K562 (cell line): ENCODE measurements at regions not wholly inside any gene's neighbourhood (a gene's known extent, or its start where the extent isn't known, plus 50 kb on each side); places are given as distances from the start of the nearest gene placed in this dataset.

Source experiments
- ATAC-seq: fragments of 200-7000 bp; cut with Tn5 transposase; 3 replicates; pipeline ENCODE4 v1.9.1; 2020; ENCODE audit warnings: moderate library complexity
- BruUV-seq: library from RNA; stranded (reverse); fragments of 400-500 nt; replicated peaks from 2 replicates; lab custom pipeline; 2021; lab: Mats Ljungman, UMichigan
- CTCF ChIA-PET: fragments of 300-600 bp; formaldehyde crosslinking; extraction: SDS; loops from one replicate; lab custom pipeline; 2021; ENCODE audit warnings: low intra/inter-chr PET ratio; lab: Yijun Ruan, JAX
- POLR2A ChIA-PET: fragments of 300-600, 350-650 bp; sonication (Branson Sonifier 250); formaldehyde crosslinking; extraction: SDS; loops from one replicate; lab custom pipeline; 2021; ENCODE audit warnings: antibody characterized with exemption, inconsistent platforms; lab: Yijun Ruan, JAX
- DNase-seq, 4 experiments: peaks; one replicate each; pipeline versions ENCODE4 v3.0.0 to v3.0.0-alpha.2; 2011 to 2018; ENCODE audit warnings: low spot score in 3 of 4, mixed read lengths in 3 of 4; ENCODE audit errors: extremely low read depth in 1 of 4
- FAIRE-seq: peaks from 2 replicates; lab custom pipeline; 2011; peaks lifted over from hg19 to GRCh38; lab: Jason Lieb, UNC
- H2AFZ ChIP-seq: 2 replicates; pipeline ENCODE4 v1.6.0; 2011; ENCODE audit warnings: low read depth, low read length, control low read depth, inconsistent platforms
- H3K27ac ChIP-seq: fragments of 200-600 bp; 3 replicates; pipeline ENCODE4 v1.8.0; 2011; ENCODE audit warnings: low read depth, mild to moderate bottlenecking, control low read depth, inconsistent platforms, low read length, moderate library complexity, mixed read lengths; ENCODE audit errors: extremely low read depth
- H3K27me3 ChIP-seq, 2 experiments: fragments of 300-600 bp in 1 of 2; 2 replicates in 1 of 2; 3 replicates in 1 of 2; pipeline versions ENCODE4 v1.6.0 to v1.8.0; 2011; ENCODE audit warnings: inconsistent platforms in 2 of 2, low read length in 2 of 2, mild to moderate bottlenecking in 1 of 2, mixed read lengths in 1 of 2, moderate library complexity in 1 of 2; ENCODE audit not compliant: control insufficient read depth in 2 of 2, insufficient read depth in 2 of 2
- H3K36me3 ChIP-seq: fragments of 300-600 bp; 3 replicates; pipeline ENCODE4 v1.8.0; 2011; ENCODE audit warnings: mild to moderate bottlenecking, low read length, inconsistent platforms; ENCODE audit not compliant: control insufficient read depth, insufficient read depth
- H3K4me1 ChIP-seq, 2 experiments: fragments of 200-600 bp in 1 of 2; replicated peaks in 1 of 2; 2 replicates in 1 of 2; 3 replicates in 1 of 2; pipeline versions ENCODE4 v1.5.1 to v1.8.0; 2011; ENCODE audit warnings: inconsistent platforms in 2 of 2, low read length in 2 of 2, mild to moderate bottlenecking in 1 of 2, mixed read lengths in 1 of 2, moderate library complexity in 1 of 2; ENCODE audit not compliant: control insufficient read depth in 2 of 2, insufficient read depth in 2 of 2
- H3K4me2 ChIP-seq: 2 replicates; pipeline ENCODE4 v1.6.1; 2011; ENCODE audit warnings: low read length, control low read depth, inconsistent platforms, mixed read lengths; ENCODE audit not compliant: insufficient read depth
- H3K4me3 ChIP-seq: fragments of 200-600 bp; sonication (generic), shearing (Covaris generic); 2 replicates; pipeline ENCODE4 v1.5.1; 2016; ENCODE audit warnings: control low read depth, inconsistent platforms
- H3K79me2 ChIP-seq: fragments of 200-600 bp; 3 replicates; pipeline ENCODE4 v1.8.0; 2011; ENCODE audit warnings: low read length, inconsistent platforms; ENCODE audit not compliant: control insufficient read depth, insufficient read depth
- H3K9ac ChIP-seq, 2 experiments: 2 replicates each; pipeline versions ENCODE4 v1.6.0 to v1.6.1; 2011; ENCODE audit warnings: low read depth in 2 of 2, low read length in 2 of 2, control low read depth in 1 of 2, inconsistent platforms in 1 of 2, mild to moderate bottlenecking in 1 of 2, mixed read lengths in 1 of 2; ENCODE audit not compliant: insufficient read depth in 1 of 2
- H3K9me1 ChIP-seq: one replicate; pipeline ENCODE4 v1.6.0; 2011; ENCODE audit warnings: inconsistent platforms, mild to moderate bottlenecking, low read length, moderate library complexity; ENCODE audit not compliant: control insufficient read depth, insufficient read depth
- H3K9me3 ChIP-seq: replicated peaks from 2 replicates; pipeline ENCODE4 v1.5.1; 2011; ENCODE audit warnings: low read depth, low read length, inconsistent platforms; ENCODE audit not compliant: control insufficient read depth, insufficient read depth
- H4K20me1 ChIP-seq: replicated peaks from 2 replicates; pipeline ENCODE4 v1.6.1; 2011; ENCODE audit warnings: low read length, inconsistent platforms, mixed read lengths; ENCODE audit not compliant: control insufficient read depth, insufficient read depth
- FOXK2 ChIP-seq, 2 experiments: fragments of 450-650 bp; IDR thresholded peaks in 1 of 2; conservative IDR thresholded peaks in 1 of 2; 2 replicates each; pipeline ENCODE4 v1.6.1; 2016; ENCODE audit warnings: low read depth in 2 of 2, mild to moderate bottlenecking in 1 of 2
- RB1 ChIP-seq: fragments of 450-650 bp; IDR thresholded peaks from 2 replicates; pipeline ENCODE4 v1.6.1; 2017; ENCODE audit warnings: low read depth, mild to moderate bottlenecking
- XRCC5 ChIP-seq: fragments of 200-400 bp; formaldehyde crosslinking; IDR thresholded peaks from 2 replicates; pipeline ENCODE4 v1.6.1; 2017; ENCODE audit warnings: low read depth, mild to moderate bottlenecking, low read length
- ZNF445 ChIP-seq: fragments of 250-450 bp; sonication (Bioruptor Pico); IDR thresholded peaks from 2 replicates; pipeline ENCODE4 v1.4.0; 2020; ENCODE audit warnings: low read depth, mild to moderate bottlenecking, moderate library complexity
- in situ Hi-C: fragments of 300-500 bp; cut with MboI; formaldehyde crosslinking; loops from 4 replicates; pipeline ENCODE4 v1.15.0; 2018; ENCODE audit warnings: inconsistent platforms, mixed read lengths
- intact Hi-C: fragments of 100-400 bp; cut with micrococcal nuclease; formaldehyde crosslinking; loops from 2 replicates; pipeline ENCODE4 v1.14.2; 2022
- TF ChIP-seq, protein P1 (sequence below): IDR thresholded peaks from 2 replicates; pipeline ENCODE4 v1.6.1; 2016; ENCODE audit warnings: missing genetic modification characterization, missing compliant biosample characterization
- TF ChIP-seq, protein P2 (sequence below): fragments of 250-450 bp; sonication (Bioruptor Pico); IDR thresholded peaks from 2 replicates; pipeline ENCODE4 v1.9.0; 2021; ENCODE audit warnings: mild to moderate bottlenecking

DNA sequence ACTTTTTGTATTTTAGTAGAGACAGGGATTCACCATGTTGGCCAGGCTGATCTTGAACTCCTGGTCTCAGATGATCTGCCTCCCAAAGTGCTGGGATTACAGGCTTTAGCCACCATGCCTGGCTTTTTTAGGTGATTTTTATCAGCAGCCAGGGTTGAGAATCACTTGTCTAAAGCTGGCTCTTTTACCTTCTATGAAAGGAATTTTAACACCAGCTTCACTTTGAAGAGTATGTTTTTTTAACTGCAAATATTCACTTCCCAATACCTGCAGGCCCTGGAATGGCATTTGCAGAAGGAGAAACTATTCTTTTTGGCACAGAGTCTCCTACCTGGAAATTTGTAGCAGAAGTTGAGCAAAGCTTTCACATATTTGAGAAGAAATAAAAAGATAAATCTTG lies 63.6 kb upstream of the NAA20 start:
- BruUV-seq, result no TSS peak
- TF ChIP-seq XRCC5, result no peak
- TF ChIP-seq FOXK2 (conservative IDR thresholded peaks at IDR 0.05 in 1 of 2, IDR thresholded peaks at IDR 0.05 in 1 of 2; ENCODE audit: low read depth in 2 of 2), result no peak
- TF ChIP-seq, protein P1, sequence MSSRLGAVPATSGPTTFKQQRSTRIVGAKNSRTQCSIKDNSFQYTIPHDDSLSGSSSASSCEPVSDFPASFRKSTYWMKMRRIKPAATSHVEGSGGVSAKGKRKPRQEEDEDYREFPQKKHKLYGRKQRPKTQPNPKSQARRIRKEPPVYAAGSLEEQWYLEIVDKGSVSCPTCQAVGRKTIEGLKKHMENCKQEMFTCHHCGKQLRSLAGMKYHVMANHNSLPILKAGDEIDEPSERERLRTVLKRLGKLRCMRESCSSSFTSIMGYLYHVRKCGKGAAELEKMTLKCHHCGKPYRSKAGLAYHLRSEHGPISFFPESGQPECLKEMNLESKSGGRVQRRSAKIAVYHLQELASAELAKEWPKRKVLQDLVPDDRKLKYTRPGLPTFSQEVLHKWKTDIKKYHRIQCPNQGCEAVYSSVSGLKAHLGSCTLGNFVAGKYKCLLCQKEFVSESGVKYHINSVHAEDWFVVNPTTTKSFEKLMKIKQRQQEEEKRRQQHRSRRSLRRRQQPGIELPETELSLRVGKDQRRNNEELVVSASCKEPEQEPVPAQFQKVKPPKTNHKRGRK (tag), result no peak
- TF ChIP-seq, protein P2, sequence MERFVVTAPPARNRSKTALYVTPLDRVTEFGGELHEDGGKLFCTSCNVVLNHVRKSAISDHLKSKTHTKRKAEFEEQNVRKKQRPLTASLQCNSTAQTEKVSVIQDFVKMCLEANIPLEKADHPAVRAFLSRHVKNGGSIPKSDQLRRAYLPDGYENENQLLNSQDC (CRISPR knock-in tag), result no peak
- TF ChIP-seq ZNF445 (CRISPR knock-in tag), result no peak
- no peak for TF ChIP-seq RB1
- Histone ChIP-seq H3K4me1 (no peaks in the 10 kb centered on the region), H3K9me3 (no peaks in the 10 kb centered on the region), H3K79me2 (no peaks in the 10 kb centered on the region), H3K9me1 (no peaks in the 10 kb centered on the region), H3K36me3 (no peaks in the 10 kb centered on the region), H3K4me3 (no peak overlapping the region), H3K4me2 (no peak overlapping the region), H3K27me3 (peaks cover 0 to 7% of the 10 kb centered on the region in 2 experiments; a peak in 1 of 5 replicates), H3K27ac (no peak overlapping the region), H4K20me1 (no peaks in the 10 kb centered on the region), H3K9ac (no peak overlapping the region), H2AFZ (no peak overlapping the region)
- intact Hi-C loops, result no loop called here
- FAIRE-seq (no peak), ATAC-seq (no peak), DNase-seq (no peak)
- CTCF ChIA-PET, result no interaction called here
- in situ Hi-C loops, result no loop called here
- POLR2A ChIA-PET, result interaction anchor here (0.8 kb wide), 1 partner anchor 10 kb away, joined by 4 read pairs; no protein-coding TSS in a partner anchor
